ENCODE measurements at regions not wholly inside any gene's neighbourhood (a gene's known extent, or its start where the extent isn't known, plus 50 kb on each side); places are given as distances from the start of the nearest gene placed in this dataset.

DNA sequence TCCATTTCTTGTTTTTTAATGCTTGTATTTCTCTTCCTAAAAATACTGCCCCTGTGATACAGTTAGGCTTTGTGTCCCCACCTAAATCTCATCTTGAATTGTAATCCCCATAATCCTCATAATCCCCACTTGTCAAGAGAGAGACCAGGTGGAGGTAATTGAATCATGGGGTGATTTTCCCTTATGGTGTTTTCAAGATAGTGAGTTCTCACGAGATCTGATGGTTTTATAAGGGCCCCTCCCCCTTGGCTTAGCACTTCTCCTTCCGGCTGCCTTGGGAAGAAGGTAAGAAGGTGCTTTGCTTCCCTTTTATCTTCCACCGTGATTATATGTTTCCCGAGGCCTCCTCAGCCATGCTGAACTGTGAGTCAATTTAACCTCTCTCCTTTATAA, 227.4 kb downstream of the MAN2A1 start:
- no peak for DNase-seq (ENCODE audit: low read depth in 2 of 2)

DNA sequence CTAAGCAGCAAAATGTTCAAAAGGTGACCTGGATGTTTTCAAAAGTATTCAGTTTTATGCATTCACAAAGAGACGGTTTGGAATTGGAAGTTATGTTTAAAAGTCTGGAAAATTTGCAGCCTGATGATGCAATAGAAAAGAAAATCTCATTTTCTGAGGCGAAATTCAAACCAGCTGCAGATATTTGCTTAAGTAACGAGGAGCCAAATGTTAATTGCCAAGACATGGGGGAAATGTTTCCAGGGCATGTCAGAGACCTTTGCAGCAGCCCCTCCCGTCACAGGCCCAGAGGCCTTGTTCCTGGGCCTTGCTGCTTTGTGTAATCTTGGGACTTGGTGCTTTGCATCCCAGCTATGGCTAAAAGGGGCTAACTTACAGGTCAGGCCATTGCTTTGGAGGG, 228.2 kb downstream of the MAN2A1 start:
- peak in 1 of 2 experiments; percentile 8 for DNase-seq (ENCODE audit: low read depth in 2 of 2)

DNA sequence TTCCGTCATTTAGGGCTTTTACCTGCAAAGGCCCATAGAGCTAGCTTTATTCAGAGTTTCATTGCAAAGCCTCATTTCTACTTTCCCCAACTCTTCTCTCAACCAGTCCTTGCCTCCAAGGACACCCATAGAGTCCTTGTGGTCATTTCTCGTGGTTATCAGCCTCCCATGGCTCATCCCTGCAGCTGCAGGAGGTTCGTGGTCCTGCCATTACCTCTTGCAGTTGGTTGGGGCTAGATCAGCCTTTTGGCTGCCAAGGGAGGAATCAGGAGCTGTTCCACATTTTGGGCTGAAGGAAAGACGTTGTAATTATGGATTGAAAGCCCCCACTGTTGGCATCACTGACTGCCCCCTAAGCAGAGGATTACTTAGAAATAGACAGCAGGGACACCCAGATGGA, 231.0 kb downstream of the MAN2A1 start:
- DNase-seq (ENCODE audit: low read depth in 2 of 2), result no peak

DNA sequence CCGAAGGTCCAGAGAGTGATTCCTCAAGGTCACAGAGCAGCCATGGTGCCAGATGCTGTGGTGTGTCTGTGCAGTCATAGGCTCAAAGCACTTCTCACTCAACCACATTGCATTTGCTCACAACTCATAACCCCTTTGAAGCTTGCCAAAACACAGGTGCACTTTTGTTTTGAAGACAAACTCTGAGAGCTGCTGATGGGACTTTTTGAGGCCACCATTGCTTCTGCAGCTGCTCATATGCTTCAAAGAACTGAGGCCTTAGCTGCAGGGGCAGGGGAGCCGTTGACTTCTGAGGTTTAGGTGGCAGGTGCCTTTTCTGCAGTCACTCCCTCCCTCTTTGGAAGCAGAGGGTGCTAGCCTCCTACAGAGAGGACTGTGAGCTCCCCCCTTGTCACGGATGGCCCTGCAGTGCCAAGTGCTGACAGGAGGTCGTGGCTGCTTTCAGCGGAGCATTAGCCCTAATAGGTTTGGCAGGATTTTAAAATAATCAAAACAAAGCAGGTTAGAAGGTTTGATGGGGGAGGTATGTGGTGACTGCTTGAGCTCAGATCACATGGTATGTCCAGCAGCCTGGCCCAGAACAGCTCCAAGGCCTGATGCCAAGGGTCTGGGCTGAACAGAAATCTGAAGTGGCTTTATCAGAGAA, 232.1 kb downstream of the MAN2A1 start:
- DNase-seq (ENCODE audit: low read depth in 2 of 2), result no peak

DNA sequence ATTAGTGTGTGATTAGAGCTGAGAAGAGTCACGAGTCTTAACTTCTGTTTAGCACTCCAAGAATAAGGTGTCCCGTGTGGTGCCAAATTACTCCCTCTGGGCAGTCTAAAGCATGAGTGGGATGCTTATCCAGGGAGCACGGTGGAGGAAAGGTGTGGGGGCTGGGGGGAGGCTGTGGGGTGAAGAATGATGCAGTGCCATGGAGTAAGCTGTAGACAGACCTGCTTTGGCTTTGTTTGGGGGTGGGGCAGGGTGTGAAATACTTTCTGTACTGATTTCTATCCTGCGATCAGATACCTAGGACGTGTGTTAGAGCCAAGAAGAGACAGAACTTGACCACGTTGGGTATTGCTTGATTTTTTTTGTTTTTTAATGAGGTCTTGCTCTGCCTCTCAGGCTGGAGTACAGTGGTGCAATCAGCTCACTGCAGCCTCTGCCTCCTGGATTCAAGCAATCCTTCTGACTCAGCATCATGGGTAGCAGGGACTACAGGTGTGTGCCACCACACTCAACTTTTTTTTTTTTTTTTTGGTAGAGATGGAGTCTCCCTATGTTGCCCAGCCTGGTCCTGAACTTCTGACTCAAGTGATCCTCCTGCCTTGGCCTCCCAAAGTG, 232.8 kb downstream of the MAN2A1 start:
- DNase-seq (ENCODE audit: low read depth in 2 of 2), result no peak

DNA sequence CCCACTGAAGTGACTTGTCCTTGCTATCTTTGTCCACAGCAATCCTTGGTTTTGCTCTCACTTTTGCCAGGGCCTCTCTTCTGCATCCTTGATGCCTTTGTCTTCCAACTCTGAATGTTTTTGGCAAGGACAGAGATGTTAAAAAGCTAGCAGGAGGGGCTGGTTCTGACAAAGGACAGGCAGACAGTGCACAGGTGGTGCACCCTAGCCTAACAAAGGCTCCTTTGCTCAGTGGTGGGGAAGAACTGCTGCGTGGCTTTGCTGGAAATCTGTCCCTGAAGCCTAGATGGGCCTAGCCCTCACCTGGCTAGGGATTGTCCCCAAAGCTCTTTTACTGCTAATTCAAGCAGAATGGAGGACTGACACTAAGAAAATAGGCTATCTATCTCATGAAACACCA, 233.5 kb downstream of the MAN2A1 start:
- no peak for DNase-seq (ENCODE audit: low read depth in 2 of 2)

DNA sequence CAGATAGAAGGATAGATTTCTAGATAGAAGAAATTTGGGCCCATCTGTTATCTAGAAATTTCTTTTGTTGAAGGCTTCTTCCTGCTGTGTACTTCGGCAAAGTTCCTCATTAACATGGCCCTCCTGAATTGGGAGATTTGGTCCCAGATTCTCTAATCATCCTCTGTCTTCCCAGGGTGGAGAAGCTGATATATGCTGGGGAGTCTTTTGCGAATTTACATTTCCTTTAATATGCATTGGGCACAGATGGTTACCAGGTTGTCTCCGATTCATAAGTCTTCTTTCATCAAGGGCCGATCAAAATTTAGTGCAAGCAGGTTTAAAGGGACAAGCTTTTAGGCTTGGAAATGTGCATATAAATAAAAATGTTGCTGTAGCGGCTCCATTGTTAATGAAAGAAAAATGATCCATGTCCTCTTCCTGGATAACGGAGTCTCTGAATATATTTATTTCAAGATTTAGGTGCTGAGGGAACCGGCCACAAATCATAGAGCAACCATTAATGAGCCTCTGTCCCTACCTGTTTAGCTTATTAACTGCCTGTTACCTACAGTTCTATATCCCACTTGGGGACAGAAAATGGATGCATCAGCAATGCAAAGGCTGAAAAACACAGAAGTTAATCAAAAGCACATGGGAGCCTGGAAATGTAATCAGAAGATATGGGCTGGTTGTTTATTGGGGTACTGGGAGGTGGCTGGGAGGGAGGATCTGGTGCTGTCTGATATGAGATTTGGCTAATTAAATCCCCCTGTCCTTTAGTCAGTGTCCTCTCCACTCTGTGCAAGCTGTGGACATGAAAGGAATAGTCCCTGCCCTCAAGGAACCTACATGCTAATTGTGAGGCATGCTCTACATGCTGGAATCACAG, 234.7 kb downstream of the MAN2A1 start:
- DNase-seq (ENCODE audit: low read depth in 2 of 2), result no peak

DNA sequence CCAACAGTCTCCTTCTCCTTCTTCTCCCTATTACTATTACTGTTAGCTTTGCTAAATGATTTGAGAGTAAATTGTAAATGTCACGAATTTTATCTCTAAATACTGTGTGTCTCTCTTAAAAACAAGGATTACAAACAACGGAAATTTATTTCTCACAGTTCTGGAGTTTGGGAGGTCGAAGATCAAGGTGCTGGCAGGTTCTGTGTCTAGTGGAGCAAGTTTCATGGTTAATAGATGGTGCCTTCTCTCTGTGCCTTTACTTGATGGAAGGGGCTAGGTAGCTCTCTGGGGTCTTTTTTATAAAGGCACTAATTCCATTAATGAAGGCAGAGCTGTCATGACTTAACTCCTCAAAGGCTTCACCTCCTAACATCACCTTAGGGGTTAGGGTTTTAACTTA, 237.9 kb downstream of the MAN2A1 start:
- DNase-seq (ENCODE audit: low read depth in 2 of 2), result no peak

DNA sequence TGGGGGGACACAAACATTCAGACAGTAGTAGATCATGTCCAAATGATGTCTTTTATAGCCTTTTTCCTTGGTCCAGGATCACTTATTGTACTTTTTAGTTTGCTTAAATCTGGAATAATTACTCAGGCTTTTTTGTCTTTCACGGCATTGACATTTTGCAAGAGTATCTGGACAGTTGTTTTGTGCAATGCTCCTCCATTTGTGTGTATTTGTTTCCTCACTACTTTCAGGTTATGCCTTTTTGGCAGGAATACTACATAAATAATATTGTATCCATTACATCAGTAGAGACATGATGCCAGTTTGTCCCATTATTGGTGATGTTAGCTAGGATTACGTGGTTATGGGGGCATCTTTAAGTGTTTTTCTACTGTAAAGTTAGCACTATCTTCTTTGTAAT, 238.3 kb downstream of the MAN2A1 start:
- DNase-seq (ENCODE audit: low read depth in 2 of 2), result no peak

DNA sequence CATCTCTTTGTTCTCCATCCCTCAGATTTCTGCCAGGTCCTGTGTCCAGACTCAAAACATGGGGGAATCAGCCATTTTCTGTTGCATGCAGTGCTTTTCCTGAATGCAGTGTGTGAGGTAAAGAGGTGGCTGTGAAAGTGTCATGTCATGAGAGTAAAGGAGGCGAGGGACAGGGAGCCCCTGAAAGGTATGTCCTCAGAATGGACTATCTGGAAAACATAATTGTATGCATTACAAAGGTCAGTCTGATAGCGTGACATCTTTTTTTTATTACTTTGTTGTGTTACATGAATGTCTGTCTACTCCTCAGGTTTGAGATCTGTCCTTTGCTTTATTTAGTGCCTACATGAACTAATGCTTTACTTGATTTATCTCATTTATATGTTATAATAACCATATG, 239.1 kb downstream of the MAN2A1 start:
- DNase-seq (ENCODE audit: low read depth in 2 of 2), result no peak

DNA sequence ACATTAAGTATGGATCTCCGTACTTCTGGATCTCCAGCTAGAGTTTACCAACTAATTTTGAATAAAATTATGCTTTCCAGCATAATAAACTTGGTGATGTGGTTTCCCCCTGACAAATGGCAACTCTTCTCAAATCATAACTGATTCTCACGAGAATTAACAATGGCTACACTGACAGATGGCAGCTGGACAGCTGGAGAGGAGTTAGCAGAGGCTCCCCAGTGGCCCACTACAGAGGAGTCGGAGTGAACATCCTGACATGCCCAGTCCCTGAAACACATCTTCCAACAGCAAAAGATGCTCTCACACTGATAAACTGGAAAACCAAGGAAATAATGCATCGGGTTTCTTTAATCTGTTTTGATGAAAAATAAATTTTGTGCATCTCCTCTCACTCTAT, 239.6 kb downstream of the MAN2A1 start:
- DNase-seq (ENCODE audit: low read depth in 2 of 2), result no peak

DNA sequence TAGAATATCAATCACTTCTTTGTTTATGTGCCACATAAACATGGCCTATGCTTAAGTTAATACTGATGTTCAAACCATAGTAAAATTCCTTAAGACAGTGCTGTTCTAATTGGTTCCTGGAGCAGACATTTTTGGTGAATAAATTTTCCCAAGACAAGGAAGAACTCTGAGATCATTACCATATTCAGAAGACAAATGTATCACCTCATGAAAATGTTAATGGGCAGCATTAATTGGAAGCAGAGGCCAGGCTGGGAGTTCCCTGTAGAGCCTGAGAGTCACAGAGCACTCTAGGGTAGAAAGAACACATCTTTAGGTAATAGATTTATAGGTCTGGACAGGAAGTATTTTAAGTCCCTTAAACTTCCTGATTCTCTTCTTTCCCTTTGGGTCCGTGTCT, 240.2 kb downstream of the MAN2A1 start:
- DNase-seq (ENCODE audit: low read depth in 2 of 2), result peak; percentile 26 to 34

DNA sequence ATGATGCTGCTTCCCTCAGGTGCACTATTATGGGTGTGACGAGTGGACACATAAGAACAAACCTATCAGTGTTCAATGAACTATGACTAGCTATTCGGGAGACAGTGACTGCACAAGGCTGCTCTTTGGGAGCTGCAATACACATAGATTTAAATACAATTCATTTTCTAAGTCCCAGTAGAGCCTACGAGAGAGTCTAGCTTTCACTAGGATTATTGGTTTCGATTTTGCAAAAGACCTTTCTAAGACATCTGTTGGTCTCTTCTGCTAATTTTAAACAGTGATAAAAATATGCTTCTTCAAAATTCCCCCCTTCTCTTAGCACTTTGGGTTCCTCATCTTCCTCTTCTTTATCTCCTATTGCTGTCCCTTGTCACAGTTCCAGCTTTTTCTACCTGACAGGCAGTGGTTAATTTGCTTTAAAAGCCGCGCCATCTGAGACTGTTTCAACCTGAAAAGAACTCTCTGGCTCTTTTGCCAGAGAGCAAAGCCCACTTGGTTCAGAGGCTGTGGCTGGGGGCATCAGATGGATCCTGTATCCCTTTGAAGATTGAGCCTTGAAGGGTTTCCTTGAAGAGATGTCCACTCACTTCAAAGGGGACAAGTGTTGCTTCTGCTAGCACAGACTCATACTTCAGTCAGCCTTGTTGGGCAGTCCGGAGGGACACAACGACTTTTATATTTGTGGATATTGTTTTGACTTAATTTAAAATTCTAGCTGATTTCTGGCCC, 241.5 kb downstream of the MAN2A1 start:
- DNase-seq (ENCODE audit: low read depth in 2 of 2), result no peak

DNA sequence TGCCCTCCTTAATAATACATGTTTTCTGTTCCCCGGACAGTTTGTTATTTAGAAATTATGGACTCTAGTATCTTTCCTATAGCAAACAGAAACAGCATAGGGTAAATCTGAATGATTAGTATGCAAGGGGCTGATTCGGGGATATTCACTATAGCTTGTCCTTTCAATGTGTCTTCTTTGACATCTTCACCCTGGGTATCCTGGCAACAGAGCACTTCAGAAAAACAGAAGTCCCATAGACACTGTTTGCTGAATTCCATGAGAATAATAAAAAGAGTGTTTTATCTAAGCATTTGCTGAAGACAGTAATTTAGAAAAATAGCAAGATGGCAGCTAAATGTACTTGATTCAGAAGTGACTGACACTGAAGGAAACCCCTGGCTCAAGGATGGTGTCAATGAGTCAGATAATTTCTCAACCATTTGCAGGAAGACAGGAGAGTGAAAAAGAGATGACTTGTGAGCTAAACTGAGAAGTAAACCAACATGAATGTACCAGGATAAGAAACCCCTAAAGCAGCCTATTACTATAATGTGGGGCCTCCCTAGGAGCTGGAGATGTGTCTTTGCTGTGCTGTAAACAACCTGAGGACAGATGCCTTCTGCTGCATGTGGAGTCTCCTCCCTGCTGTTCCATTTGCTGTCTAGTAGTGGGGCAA, 246.2 kb downstream of the MAN2A1 start:
- DNase-seq (ENCODE audit: low read depth in 2 of 2), result no peak

DNA sequence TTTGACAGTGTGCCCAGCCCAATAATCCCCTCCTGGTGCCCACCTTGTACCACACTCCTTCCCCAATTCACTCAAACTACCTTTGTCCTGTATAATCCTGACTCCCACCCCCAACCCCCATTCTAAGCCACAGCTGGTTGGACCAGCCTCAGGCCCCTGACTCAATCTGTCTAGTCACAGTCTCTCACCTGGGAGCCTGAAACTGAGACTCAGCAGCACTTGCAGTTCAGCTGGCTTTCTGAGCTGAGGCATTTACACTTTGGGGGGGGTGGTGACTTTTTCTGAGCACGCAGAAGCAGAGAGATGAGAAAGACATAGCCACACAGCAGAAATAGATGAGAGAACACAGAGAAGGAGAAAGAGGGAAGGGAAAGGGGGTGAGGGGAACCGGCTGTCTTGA, 247.3 kb downstream of the MAN2A1 start:
- DNase-seq (ENCODE audit: low read depth in 2 of 2), result no peak

DNA sequence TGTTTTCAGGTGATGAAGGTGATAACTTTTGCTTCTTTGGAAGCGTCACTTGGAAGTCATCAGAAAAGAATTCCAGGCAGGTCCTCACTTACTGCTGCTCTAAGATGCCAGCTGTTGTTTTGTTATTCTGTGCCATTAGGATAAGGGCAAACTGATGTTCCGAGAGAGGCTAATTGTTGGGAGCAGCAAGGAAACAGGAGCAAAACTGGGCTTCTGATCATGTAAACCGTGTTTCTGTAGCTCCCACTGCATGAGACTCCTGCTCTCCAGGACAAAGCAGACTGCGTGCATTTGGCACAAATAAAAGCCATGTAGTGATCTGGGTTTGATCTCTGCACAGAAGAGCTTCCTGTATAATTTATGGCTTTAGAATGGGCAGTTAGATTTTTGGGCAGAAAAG, 248.2 kb downstream of the MAN2A1 start:
- DNase-seq (ENCODE audit: low read depth in 2 of 2), result no peak

DNA sequence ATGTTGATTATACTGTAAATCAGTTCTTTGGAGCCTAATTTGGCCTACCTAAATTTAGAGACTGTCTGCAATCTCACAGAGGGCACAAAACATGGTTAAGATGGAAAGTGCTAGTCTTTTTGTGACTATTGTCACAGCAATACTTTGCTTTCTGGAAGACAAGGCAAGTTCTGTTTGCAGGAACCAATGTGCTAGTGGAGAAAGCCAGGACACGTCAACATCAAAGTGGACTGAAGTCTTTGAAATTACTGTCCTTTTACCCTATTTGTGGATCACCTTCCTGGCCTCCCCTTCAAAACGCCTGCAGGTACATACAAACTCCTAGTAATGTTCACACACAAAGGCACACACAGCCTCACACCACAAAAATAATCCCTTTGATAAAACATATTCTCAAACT, 248.7 kb downstream of the MAN2A1 start:
- DNase-seq (ENCODE audit: low read depth in 2 of 2), result no peak

DNA sequence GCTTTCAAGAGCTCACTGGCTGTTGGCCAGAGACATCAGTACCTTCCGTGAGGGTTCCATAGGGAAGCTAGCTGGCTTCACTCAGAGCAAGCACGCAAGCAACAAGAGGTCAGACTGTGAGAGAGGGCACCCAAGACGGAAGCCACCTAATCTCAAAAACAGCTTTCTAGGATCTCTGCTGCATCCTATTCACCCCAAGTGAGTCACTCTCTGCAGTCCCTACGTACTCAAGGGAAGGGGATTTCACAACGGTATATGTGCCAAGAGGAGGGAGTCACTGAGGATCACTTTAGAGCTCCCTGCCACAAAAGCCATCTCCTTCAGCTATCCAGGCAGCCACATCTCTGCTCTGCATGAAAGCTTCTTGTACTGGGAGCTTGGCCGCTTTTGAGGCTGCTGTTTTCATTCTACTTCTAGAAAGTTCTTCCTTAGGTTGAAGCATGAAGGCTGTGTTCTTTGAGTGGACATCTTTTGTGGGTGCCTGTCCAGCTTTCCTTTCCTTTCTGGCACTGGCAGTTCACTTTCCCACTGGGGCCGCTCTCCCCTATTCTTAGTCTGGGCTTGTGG, 249.5 kb downstream of the MAN2A1 start:
- DNase-seq (ENCODE audit: low read depth in 2 of 2), result no peak

DNA sequence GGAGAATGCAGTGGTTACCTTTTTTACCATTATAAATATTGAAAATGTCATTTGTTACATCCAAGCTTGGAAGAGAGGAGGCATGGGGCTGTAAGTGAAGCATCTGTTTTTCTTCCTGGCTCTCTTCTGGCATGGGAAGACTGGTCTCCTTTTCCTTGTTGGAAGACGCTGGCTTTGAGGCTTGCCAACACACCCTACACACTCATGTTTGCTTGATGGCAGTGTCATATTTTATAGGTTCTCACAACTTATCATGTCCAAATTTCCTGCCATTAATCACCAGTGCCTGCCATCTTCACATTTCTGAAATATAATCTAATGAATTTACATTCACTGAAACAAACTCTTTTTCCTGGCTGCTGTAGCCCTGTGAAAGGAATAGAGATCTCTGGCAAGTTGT, 252.9 kb downstream of the MAN2A1 start:
- DNase-seq (ENCODE audit: low read depth in 2 of 2), result no peak

DNA sequence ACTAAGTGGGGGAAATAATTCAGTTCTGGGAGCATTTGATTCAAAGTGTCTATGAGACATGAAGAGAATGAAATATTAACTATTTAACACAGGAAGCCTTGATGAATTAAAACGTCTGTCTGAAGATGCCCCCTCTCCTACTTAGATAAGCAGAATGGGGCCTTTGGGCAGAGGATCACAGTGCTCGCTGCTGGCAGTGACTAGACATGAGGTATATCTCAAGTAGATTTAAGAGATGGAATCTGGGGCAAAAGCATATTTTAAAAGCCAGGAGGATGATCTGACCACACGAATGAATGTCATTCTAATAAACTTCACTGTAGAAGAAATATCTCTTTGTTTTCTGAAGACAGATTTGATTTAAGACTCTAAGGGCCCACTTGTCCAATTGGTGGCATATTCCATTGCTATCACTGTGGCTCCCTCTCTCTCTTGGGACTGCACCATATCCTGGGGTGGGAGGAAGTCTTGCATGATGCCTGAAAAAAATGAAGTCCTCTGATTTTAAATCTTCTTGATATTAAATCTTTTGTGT, 254.0 kb downstream of the MAN2A1 start:
- DNase-seq (ENCODE audit: low read depth in 2 of 2), result no peak

DNA sequence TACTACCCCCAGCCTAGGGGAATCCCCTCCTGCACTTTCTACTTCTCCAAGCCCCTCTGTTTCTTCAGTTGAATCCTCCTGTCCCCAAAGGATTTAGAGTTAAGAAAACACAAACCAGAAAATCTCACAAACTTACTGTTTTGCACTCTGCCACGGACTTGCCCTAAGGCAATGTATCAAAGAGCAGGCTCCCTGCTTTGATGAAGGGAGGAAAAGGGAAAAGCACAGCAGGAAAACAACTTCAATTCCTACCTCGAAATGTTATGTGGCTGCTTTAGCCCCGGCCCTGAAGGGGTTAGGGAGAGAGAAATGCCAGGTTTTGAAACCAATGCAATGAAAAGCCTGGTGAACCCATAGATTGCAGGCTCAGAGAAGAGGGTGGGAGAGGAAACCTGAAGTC, 254.7 kb downstream of the MAN2A1 start:
- DNase-seq (ENCODE audit: low read depth in 2 of 2), result no peak
